ENCODE measurements at regions not wholly inside any gene's neighbourhood (a gene's known extent, or its start where the extent isn't known, plus 50 kb on each side); places are given as distances from the start of the nearest gene placed in this dataset.
"Not testable (repeated sequence)": the region's sequence is repeated elsewhere in the genome, so short reads cannot be mapped to it uniquely, and the experiment has no call there.

DNA sequence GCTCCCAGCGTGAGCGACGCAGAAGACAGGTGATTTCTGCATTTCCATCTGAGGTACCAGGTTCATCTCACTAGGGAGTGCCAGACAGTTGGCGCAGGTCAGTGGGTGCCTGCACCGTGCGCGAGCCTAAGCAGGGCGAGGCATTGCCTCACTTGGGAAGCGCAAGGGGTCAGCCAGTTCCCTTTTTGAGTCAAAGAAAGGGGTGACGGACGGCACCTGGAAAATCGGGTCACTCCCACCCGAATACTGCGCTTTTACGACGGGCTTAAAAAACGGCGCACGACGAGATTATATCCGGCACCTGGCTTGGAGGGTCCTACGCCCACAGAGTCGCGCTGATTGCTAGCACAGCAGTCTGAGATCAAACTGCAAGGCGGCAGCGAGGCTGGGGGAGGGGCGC is 915.9 kb upstream of the FBXO33 start:
- TF ChIP-seq, protein P1, sequence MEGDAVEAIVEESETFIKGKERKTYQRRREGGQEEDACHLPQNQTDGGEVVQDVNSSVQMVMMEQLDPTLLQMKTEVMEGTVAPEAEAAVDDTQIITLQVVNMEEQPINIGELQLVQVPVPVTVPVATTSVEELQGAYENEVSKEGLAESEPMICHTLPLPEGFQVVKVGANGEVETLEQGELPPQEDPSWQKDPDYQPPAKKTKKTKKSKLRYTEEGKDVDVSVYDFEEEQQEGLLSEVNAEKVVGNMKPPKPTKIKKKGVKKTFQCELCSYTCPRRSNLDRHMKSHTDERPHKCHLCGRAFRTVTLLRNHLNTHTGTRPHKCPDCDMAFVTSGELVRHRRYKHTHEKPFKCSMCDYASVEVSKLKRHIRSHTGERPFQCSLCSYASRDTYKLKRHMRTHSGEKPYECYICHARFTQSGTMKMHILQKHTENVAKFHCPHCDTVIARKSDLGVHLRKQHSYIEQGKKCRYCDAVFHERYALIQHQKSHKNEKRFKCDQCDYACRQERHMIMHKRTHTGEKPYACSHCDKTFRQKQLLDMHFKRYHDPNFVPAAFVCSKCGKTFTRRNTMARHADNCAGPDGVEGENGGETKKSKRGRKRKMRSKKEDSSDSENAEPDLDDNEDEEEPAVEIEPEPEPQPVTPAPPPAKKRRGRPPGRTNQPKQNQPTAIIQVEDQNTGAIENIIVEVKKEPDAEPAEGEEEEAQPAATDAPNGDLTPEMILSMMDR (IDR thresholded peaks at IDR 0.05) = not testable (repeated sequence)
- not testable (repeated sequence) for TF ChIP-seq POLR2A (IDR thresholded peaks at IDR 0.05)
